ENCODE measurements at regions not wholly inside any gene's neighbourhood (a gene's known extent, or its start where the extent isn't known, plus 50 kb on each side); places are given as distances from the start of the nearest gene placed in this dataset.

- TF ChIP-seq CTCF (optimal IDR thresholded peaks at IDR 0.05 in 1 of 3, IDR thresholded peaks at IDR 0.05 in 1 of 3, conservative IDR thresholded peaks at IDR 0.05 in 1 of 3; ENCODE audit: extremely low read depth in 1 of 3, insufficient read depth in 2 of 3, low read length in 3 of 3) (no peak), EZH2 (IDR thresholded peaks at IDR 0.05; ENCODE audit: low read length) (no peak)
Observed at GRCh38 chr3:33962396-33962795, 164.0 kb downstream of the PDCD6IP start.

All from keratinocyte (primary cell).